HCEC 1CT (cell line): ENCODE measurements at regions not wholly inside any gene's neighbourhood (a gene's known extent, or its start where the extent isn't known, plus 50 kb on each side); places are given as distances from the start of the nearest gene placed in this dataset.

Source experiments
- DNase-seq: peaks from one replicate; pipeline ENCODE4 v3.0.0-alpha.2; 2017

DNA sequence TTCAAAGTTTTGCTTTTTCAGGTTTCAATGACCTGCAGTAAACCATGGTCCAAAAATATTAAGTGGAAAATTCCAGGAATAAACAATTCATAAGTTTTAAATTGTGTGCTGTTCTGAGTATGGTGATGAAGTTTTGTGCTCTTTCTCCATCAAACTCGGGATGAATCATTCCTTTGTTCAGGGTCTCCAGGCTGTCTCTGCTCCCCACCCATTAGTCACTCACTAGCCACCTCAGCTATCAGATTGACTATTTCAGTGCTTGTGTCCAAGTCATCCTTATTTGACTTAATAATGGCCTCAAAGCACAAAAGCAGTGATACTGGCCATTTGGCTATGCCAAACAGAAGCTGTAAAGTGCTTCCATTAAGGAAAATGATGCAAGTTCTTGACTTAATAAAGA is 1140.4 kb downstream of the EFNB2 start:
- DNase-seq = no peak

DNA sequence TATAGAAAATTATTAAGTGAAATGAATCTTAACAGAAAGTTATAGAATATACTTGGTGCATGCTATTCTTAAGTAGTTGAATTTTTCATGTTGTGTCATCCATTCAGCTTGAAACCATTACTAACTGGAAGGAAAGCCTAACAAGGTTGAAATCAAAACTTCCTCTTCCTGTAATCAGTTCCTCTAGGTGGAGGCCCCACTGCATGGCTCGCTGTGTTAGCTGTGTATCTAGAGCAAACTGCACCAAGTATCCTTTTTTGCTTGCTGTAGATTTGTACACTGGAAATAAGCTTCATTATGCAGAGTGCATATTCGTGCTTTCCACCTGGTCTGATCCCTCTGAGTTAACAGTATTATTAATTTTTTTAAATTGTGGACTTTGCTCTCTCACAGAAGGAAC is 1146.1 kb downstream of the EFNB2 start:
- no peak for DNase-seq

DNA sequence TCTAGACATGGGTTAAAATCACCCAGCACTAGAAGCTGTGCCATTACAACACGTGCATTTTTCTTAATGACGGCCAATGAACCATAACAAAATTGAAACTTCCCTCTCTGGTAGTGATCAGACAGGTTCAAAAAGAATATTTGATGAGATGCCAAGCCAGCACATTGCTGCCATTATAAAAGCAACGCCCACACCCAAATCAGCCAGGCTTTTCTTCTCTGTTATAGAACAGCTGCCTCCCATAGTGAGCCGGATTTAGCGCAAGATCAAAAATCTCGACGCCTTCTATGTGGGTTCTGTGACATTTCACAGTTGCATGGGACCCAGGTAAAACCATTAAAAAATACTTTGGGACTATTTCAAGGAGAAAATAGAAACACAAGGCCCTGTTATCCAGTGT is 1158.0 kb downstream of the EFNB2 start:
- DNase-seq = no peak

DNA sequence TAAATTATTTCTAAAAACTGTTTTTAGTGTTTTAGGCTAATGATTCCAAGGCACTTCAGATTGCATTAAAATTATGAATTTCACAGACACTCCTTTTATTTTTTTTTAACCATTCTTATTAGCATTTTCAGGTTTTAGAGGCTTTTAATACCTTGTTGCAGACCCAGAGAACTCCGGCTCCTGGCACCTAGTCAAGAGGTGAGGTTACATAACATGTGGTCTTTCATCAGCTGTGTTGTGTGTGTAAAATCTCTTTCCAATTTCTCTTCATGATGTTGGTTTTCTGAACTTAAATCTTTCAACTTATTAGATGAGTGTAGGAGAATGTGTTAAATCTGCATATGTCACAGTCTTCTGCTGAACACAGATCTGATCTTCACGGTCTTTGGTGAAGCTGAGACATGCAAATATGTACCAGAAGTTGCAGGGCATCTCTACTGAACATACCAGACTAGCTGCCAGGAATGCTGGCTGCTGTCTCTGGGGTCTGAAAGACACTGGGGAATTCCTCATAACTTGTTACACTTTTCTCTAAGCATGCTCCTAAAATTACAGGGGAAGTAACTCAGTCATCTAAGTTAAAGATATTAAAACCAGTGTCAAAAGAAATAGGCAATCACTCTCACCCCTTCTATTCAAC is 1165.3 kb downstream of the EFNB2 start:
- DNase-seq = no peak

DNA sequence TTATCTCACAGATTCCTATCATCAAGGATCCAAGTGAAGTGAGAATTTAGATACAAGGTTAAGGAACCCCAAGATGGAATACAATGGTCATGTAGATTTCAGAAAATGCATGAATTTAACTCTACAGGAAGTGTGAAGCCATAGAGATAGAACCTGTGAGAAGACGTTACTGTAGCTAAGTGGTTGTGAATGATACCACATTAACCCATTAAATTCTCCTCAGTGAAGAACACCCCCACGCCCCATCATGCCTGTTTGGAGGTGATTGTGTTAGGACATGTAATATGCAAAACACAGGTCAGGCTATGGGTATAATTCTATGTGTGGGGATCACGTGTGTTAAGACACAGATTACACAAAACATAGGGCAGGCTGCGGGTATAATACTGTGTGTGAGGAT is 1166.7 kb downstream of the EFNB2 start:
- no peak for DNase-seq

DNA sequence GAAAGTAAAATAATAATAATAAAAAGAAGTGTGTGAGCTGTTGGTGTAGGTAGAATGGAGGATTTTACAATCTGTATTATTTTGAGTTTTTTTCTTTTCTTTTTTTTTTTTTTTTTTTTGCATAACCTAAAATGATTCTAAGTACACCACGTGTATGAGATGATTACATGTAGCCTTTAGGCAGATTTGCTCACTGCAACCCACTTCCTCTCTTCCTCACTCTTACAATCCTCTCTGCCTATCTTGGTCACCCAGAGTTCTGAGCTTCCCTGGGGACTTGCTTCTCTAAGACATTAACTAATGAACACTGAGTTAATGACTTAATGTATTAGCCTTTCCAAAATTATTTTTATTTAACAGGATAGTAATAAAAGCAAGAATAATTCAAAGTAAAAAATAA is 1169.6 kb downstream of the EFNB2 start:
- no peak for DNase-seq

DNA sequence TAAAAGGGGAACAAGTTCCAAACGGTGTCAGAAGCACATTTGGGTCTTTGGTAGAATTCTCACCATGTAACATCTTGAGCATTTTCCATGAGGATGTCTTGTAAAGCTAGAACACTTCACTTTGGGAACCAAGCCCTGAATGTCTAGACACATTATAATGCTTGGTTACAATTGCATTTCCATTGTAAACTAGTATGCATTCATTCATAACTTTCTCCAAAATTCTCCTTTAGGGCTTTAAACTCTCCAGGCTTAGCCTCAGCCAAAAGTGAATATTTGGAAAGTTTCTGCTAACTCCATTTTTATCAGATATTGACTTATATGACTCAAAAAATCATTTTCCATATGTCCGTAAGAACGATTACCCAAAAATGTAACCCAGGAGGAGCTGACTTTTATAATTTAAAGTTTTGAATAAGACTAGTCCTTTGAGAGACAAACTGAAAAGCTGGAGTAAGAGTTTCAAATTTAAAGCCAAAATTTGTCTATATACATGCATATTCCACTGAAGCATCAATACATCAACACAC is 1170.4 kb downstream of the EFNB2 start:
- no peak for DNase-seq

DNA sequence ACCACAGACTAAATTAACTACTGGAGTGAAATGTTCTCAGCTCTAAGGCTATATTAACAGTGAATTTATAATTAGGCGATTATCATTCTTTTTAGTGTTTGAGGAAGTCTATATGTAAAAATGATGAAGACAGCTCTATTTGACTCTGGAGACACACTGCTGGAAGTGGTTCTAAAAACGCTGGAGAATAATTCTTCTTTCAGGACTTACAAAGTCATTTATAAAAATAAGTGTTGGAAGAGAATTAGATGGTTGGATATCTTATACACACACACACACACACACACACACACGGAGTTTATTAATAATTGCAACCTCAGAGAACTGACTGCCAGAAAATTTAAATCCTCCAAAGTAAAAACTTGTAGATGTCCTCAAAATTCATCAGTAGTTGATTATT is 1171.3 kb downstream of the EFNB2 start:
- DNase-seq = no peak

DNA sequence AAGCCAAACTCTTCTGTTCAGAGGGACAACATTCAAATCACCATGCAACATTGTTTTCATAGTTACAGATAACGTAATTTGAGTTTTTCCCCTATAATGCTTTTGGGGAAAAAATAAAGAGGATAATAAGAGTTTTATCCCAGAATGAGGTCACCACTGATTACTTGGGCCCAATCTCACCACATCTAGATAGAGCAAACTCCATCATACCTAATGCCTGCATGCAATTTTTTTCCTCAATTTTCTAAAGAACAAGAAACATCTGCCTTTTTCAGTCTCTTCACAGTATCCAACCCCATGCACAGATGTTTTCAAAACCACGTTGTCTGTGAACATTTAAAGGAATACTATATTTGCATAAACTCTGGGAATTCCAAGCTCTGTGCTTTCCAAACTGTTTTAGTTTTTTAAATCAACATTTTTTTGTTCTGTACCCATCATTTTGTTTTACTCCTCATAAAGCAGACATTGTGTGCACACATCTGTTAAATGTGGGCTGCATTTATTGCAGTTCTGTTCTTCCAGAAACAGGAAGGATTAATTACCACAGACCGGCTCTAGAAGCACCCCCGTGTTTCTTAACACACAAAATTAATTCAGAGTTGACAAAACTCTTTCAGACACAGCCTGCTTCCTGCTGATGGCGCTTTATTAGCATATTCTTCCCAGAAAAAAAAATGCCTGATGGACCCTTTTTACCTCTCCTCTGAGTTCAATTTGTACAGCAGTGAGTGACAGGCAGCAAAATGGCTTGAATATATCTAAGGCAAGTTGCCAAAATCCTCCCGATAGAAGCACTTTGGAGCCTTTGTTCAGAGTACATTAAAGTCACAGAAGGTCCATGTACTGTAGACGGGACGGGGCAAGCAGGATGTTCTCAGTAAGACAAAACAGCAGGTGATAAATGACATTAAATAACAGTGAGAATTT is 1171.9 kb downstream of the EFNB2 start:
- DNase-seq = no peak

DNA sequence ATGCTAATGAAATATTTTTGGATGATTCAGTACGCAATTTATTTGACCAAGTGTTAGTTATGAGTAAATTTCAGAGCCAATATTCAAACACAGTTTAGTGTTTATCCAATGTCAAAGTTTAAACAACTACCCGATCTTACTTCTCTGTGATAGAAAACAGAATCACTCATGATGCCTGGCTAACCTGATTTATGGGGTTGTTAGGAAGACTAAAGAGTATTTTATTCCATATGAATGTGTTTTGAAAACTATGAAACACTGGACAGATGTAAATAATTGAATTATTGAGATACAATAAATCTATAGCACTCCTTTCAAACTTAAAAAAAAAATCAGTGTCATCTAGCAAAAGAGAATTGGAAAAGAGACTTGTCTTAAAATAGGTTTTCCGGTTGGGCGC is 1181.8 kb downstream of the EFNB2 start:
- DNase-seq = no peak

DNA sequence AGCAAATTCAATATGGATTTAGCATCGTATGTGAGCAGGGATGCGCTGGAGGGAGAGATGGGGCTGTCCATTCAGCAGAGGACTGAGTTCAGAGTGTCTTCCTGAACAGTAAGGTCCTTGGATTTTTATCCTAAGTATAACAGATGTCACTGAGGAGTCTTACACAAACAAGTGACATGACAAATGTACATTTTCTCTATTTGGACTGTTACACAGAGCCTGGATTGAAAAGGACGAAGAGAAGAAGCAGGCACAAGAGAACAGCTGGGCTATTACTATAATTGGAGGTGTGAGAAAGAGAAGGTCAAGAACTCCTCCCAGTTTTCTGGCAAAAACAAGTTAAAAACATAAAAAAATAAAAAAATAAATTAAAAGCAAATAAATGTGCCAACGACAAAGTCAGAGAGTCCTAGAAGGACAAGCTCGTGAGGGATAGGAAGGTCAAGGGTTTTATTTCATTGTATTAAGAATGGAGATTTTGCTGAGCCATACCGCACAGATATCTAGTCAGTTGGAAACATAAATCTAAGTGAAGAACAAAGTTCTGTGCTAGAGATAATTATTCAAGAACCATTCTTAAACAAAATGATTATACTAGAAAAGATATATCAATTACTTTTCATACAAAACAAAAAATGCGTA is 1186.3 kb downstream of the EFNB2 start:
- DNase-seq = no peak

DNA sequence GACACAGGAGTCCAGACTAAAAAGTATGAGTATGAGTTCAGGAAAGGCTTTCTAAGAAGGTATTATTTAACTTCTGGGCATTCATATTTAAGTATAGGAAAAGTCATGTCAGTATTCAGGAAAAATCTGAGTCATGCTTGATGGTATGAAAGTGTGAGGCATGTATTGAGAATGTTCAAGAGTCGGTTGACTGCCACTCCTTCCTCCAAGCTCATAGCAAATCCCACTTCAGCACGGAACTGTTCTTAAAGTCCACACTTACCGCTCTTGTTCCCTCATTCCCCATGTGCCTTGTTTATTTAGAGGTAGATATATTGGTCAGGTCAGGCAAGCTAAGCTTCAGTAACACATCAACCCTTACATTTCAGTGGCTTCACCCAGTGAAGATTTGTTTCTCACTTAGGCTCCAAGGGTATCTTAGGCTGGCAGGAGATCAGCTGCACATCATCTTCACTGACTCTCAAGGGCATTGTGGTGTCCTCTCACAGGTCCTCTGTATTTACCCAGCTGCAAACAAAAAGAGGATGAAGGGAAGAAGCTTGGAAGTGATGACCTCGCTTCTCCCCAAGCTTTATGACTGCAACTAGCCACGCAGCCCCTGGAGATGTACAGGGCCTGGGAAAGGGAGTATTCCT is 1189.2 kb downstream of the EFNB2 start:
- no peak for DNase-seq

DNA sequence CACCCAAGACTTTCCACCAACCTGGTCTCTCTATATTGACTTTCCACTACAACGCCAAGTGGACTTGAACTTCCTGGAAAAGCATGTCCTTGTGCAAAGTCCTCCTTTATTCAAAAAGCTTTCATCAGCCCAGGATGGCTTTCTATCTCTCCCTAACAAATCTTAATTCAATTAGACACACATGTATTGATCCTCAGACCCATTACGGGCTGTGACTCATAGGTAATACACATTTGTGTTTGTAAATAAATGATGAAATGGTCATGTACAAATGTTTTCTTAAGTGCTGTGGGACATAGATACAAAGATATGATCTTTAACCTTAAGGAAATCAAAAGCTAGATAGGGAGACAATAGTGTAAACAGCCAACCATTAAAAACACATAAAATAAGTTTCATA is 1189.7 kb downstream of the EFNB2 start:
- no peak for DNase-seq

DNA sequence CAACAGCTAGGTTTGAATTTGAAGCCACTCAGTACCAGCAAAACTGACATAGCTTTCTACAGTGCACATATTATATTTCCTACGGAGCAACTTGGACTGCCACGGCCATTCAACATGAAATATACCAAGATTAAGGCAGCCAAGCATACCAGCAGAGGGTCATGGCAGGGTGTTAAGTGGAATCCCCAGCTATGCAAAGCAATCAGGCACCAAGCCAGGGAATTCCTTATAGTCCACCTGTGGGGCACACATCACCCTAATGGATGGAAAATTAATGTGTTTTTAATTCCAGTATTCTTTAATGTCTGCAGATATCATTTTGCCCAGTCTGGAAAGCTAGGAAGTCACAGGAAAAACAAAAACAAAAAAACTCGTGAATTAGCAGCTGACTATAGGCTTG is 1190.3 kb downstream of the EFNB2 start:
- no peak for DNase-seq

DNA sequence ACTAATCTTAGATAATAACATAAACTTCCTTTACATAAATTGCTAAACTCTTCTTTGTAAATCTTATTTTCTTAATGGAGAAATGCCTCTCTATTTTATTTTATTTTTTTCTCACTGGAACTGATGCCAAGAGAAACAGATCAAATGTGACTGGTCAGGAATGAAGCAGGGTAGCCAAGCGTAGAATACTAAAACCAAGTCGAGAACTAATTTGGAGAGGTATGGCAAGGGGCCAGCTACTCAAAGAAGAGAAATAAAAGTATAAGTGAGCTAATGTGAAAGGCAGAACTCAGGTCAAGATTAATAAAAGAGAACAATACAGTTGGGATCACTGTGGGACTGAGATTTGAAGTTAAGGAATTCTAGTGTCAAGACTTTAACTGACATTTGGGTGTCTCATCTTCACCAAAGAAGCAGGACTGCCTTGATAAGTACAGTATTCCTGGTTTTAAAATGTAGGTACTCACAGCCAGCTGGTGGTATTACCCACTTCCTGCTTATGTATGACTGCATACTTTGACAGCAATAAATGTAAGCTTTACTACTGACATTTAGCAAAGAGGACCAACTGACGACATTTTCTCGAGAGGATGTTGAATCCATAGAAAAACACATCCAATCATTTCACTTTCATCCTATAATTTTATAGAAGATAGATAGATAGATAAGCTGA is 1192.2 kb downstream of the EFNB2 start:
- no peak for DNase-seq

DNA sequence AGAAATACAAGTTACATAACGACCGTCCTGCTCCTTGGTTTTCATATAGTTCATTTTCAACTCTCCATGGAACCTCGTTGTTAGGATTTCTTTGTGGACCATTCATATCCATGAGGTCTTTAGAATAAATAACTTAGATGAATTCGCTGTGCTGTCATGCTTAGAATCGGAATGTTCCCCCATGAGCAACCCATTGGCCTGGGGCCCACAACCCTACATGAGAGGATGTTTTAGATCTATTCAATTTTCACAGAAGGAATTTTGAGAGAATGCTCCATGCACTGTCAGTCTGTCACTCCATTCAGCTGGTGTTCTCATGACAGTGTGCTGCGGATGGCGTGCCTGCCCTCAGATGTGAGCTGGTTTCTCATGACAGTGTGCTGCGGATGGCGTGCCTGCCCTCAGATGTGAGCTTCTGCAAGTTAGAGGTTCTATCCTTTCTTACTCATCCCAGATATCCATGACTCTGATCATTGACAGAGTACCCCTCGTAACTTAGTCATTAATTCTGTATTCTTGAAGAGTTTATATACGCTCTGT is 1193.1 kb downstream of the EFNB2 start:
- DNase-seq = no peak

DNA sequence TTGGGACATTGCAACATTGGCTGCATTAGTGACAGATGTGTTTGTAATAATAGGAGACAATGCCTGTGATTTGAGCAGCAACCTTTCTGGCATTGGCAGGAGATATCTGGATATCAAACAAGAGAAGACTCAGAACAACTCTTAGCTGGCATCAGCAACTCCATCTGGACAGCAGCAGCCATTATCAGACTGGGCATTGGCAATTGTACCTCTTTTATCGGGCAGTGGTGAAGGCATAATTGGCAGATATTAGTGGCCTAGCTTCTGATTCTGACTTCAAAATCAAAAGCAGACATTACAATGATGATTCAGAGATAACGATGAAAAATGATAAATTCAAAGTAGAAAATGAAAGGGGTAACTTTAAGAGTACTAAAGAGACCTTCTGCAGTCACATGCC is 1193.7 kb downstream of the EFNB2 start:
- no peak for DNase-seq

DNA sequence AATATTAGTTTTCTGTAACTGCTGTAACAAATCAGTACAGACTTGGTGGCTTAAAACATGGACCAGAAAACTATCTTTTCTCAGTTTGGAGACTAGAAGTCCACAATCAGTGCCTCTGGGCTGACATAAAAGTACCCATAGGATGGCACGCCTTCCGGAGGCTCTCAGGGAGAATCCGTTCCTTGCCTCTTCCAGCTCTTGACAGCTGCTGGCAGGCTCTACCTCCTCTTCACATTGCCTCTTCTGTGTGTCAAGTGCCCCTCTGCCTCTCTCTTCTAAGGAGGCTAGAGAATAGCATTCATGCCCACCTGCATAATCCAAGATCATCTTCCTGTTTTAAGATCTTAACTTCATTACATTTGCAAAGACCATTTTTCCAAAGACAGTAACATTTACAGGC is 1194.2 kb downstream of the EFNB2 start:
- DNase-seq = no peak

DNA sequence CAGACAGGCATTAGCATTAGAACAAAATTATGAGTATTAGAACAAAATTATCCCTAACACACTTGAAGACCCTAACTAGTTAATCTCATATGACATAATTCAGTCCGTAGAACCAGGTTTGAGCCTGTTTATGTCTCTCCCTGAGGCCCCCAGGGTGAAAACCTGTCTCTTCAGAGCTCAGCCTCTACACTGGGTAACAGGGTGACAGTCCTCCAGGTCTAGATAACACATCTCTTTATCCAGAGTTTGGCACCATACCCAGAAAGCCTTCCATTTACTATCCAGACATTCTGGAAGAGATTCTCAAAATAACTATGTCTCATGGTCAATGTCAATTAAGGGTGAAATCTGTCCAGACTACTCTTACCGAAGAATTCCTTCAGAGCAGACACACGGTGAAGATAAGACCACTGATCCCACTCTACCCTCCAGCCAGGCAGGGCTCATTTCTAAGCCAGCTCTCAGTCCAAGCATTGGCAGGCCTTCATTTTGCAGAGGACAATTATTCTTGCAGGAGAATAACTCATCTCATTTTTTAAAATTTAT is 1195.3 kb downstream of the EFNB2 start:
- DNase-seq = no peak

DNA sequence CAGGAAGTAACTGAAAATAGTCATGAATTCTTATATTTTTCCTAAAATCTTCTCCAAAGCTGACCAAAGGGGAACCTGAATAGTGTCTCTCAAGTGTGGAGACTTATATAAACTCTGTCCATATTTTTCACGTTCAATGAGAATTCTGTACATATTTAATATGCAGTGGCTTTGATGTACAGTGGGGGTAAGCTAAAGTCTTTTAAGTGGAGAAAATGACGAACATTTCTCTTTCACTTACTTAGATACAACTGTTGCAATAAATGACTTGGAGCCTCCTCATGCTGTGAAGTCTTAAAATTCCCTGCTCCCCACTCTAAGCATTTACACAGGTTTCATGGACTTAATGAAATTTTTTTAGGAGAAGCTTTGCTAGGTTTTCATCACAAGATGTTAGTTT is 1196.7 kb downstream of the EFNB2 start:
- DNase-seq = no peak

DNA sequence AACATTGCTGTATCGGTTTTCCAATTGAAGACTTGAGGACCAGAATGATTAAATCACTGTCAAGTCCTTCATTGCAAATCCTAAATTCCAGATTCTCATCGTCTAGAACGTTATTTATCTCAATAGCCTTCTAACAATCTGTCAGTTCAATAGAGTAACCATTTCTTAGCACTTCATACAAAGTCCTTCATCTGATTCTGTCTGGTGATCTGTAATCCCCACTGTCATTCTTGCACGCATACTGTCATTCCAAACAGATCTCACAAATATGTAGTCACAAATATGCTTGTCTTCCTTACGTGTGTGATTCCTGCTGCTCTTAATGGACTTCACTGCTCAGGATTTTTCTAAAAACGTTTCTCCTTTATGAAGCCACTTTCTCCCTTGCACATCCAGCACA is 1197.5 kb downstream of the EFNB2 start:
- DNase-seq = no peak
